Islet precursor cell (in vitro differentiated cells): ENCODE measurements at regions not wholly inside any gene's neighbourhood (a gene's known extent, or its start where the extent isn't known, plus 50 kb on each side); places are given as distances from the start of the nearest gene placed in this dataset.
"Not testable (repeated sequence)": the region's sequence is repeated elsewhere in the genome, so short reads cannot be mapped to it uniquely, and the experiment has no call there.

Experiments
- DNase-seq: peaks from one replicate; pipeline ENCODE4 v3.0.0-alpha.2; 2018

- no peak for DNase-seq
Measured at GRCh38 chr22:22193923-22194322, 50.7 kb upstream of the VPREB1 start.

DNA sequence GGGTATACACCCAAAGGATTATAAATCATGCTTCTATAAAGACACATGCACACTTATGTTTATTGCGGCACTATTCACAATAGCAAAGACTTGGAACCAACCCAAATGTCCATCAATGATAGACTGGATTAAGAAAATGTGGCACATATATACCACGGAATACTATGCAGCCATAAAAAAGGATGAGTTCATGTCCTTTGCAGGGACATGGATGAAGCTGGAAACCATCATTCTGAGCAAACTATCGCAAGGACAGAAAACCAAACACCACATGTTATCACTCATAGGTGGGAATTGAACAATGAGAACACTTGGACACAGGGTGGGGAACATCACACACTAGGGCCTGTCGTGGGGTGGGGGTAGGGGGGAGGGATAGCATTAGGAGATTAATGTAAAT is 51.1 kb upstream of the VPREB1 start:
- DNase-seq: not testable (repeated sequence)

- DNase-seq: not testable (repeated sequence)
Measured at GRCh38 chr22:22193006-22193405, 51.6 kb upstream of the VPREB1 start.

- DNase-seq: not testable (repeated sequence)
Measured at GRCh38 chr22:22189796-22190195, 54.8 kb upstream of the VPREB1 start.

GRCh38 chr22:22187863-22188262 is 56.7 kb upstream of the VPREB1 start:
- DNase-seq: not testable (repeated sequence)

GRCh38 chr22:22187299-22187698 is 57.3 kb upstream of the VPREB1 start:
- no peak for DNase-seq

DNA sequence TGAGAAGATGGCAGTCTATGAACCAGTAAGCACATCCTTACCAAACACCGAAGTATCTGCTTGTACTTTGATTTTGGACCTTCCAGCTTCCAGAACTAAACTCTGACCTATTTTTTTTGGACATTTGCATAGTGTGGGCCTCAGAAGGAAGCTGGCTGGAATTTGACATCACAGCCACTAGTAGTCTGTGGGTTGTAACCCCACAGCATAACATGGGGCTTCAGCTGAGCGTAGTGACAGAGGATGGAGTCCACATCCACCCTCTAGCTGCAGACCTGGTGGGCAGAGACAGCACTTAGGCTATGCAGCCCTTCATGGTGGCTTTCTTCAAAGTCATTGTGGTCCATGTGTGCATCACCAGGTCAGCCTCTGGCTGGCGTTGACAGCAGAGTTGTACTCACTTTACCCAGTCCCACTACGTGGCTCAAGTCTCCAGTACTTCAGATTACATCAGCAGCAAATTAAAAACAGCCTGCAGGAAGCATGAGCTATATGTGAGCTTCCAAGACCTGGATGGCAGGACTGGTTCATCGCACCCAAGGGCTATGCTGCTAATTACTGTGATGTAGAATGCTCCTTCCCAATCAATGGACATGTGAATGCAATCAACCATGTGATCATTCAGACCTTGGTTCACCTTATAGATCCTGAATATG is 58.6 kb upstream of the VPREB1 start:
- no peak for DNase-seq

DNA sequence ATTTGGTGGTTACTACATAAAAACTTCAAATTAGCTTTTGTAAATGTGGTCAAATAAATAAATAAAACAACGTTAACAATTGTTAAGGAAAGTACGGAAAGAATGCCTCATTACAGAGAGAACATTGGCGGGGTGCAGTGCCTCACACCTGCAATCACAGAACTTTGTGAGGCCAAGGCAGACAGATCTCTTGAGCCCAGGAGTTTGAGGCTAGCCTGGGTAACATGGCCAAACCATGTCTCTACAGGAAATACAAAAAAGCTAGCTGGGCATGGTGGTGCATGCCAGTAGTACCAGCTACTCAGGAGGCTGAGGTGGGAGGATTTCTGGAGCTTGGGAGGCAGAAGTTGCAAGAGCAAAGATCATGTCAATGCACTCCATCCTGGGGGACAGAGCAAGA is 59.4 kb upstream of the VPREB1 start:
- no peak for DNase-seq

- no peak for DNase-seq
Measured at GRCh38 chr22:22184277-22184807, 60.2 kb upstream of the VPREB1 start.

DNA sequence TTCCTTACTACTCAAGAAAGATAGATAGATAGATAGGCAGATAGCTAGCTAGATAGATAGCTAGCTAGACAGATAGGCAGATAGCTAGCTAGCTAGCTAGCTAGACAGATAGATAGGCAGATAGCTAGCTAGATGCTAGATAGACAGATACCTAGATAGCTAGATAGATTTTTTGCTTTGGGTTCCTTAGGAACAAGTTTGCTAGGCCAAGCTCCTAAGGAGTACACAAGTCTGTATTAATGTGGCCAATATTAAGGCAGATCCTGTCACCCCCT is 61.7 kb upstream of the VPREB1 start:
- DNase-seq: no peak

DNA sequence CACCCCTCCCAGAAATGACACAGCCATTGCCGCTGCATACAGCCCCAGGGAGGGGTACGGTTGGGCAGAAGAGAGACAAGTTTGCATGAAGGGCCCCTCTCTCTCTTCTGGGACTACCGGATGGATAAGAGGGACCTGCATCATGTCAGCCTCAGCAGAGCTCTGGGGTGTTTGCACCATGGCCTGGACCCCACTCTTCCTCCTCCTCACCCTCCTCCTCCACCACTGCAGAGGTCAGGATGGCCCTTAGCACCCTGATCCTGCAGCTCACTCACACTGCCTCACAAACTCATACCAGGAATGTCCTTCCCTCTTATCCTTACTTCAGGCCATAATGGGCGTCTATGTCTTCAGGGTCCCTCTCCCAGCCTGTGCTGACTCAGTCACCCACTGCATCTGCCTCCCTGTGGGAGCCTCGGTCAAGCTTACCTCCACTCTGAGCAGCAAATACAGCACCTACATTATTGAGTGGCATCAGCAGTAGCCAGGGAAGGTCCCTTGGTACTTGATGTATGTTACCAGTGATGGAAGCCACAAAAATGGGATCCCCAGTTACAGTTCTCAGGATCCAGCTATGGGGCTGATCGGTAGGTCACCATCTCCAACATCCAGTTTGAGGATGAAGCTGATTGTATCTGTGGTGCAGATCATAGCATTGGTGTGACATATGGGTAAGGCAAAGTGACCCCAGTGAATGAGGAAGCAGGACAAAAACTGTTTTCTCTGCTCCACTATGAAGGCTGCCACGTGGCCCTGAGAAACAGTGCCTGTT is 62.2 kb upstream of the VPREB1 start:
- no peak for DNase-seq

DNA sequence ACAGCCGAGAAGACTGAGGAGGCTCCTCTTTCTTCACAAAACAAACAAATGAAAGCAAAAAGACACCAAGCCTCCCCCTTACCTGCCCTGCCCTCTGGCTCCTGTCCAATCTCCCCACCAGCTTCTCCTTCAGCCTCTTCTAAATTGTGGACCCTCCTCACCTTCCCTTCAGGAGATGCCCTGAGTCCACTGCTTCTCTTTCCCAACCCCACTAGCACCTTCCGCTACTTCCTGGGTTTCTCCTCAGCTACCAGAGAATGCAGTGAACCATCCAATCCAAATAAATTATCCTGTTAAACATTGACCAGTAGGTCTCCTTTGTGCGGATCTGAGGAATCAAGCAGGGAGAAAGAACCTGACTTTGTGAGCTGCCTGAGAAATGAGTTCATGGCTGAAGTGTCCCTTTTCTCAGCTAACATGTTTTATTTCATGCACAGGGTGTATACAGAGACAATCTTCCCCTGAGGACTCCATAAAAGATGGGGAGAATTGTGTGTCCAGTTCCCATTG is 63.2 kb upstream of the VPREB1 start:
- no peak for DNase-seq

GRCh38 chr22:22180738-22181285 is 63.8 kb upstream of the VPREB1 start:
- DNase-seq: no peak

GRCh38 chr22:22179858-22180257 is 64.7 kb upstream of the VPREB1 start:
- no peak for DNase-seq

- no peak for DNase-seq
Measured at GRCh38 chr22:22178992-22179391, 65.6 kb upstream of the VPREB1 start.

DNA sequence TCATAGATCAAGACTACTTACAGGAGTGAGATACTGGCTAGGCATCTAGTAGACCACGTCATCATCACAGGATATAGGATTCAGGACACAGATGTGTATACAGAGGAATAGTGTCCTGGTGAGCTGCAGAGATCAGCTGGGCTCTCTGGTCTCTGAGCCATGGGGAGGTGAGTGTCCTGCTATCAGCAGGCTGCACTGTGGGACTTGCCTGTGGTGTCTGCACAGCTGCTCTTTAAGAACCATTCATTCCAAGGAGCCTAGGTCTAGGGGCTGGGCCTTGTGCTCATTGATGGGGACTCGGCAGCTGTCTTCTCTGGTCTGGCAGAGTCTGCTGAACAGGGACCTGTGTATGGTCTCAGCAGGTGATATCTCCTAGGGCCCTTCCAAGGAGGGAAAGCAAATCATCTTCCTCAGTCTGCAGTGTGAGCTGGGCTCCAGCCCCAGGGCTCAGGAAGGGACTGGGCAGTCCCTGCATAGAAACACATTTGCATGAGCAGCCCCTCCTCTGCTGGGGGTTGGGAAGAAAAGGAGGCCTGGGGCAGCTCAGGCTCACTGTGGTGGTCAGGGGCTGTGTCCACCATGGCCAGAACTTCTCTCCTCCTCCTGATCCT is 66.1 kb upstream of the VPREB1 start:
- DNase-seq: no peak

DNA sequence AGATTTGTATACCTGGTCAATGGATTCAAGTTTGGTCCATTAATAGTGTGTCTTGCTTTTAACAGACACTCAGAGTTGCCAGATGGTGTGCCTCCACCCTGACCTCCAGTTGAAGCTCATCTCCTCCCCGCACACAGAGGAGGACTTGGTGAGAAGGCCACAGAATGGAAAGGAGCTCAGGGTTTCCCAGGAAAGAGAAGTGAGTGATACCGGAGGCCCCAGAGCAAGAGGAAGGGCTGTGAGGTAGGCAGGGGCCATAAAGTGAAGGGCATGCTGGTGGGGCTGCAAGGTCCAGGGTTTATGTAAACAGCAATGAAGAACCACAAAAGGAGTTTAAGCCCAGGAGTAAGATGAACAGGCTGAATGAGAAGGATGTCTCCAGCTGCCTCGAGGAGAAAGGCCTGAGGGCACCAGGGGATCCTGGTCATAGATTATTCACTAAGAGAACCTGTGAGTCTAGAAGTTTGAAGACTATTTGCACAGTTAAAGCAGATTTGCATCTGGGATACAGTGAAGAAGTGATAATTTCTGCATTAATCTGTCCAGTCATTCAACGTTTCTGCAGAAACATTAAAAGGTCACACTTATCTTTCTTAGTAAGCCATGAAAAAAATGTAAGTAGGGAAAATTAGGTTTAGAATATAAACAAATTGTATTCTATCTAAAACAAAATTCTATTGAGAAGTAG is 67.5 kb upstream of the VPREB1 start:
- DNase-seq: no peak

DNA sequence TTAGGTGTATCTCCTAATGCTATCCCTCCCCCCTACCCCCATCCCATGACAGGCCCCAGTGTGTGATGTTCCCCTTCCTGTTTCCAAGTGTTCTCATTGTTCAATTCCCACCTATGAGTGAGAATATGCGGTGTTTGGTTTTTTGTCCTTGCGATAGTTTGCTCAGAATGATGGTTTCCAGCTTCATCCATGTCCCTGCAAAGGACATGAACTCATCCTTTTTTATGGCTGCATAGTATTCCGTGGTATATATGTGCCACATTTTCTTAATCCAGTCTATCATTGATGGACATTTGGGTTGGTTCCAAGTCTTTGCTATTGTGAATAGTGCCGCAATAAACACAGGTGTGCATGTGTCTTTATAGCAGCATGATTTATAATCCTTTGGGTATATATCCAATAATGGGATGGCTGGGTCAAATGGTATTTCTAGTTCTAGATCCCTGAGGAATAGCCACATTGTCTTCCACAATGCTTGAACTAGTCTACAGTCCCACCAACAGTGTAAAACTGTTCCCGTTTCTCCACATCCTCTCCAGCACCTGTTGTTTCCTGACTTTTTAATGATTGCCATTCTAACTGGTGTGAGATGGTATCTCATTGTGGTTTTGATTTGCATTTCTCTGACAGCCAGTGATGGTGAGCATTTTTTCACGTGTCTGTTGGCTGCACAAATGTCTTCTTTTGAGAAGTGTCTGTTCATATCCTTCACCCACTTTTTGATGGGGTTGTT is 71.5 kb upstream of the VPREB1 start:
- DNase-seq: not testable (repeated sequence)

DNA sequence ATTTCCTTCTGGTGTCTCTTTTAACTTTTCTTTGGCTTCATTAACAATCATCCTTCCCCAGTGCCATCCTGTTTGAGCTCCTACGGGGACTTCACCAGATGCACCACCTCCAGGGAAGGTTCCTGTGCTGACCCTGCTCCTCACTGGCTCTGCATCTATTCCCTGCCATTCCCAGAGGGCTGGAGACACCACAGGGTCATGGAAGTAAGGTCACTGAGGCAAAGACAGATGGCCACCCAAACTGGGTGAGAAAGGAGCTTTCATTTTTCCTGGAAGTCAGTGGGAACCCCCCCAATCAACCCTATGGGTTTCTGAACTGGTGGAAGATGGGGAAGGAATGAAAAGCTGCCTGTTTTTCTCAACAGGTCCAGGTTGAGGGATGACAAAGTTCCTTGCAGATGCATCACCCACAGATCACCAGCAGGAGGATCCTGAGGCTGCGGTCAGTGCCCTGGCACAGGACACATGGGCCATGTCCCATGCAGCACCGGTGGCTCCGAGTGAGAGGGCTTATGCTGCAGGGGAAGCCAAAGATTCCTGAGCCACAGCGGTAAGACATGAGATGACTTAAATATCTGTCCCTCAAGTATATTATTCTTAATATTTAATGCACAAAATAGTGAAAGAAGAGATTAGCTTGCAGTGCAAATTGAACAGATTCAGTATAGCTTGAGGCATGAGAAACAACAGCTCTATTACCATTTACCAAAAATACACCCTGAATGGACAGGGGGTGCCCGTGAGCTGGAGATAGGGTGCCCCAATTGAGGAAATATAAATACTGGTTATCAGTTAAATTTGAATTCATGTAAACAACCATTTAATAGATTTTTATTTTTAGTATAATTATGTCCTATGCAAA is 73.0 kb upstream of the VPREB1 start:
- peak; percentile 71 for DNase-seq

DNA sequence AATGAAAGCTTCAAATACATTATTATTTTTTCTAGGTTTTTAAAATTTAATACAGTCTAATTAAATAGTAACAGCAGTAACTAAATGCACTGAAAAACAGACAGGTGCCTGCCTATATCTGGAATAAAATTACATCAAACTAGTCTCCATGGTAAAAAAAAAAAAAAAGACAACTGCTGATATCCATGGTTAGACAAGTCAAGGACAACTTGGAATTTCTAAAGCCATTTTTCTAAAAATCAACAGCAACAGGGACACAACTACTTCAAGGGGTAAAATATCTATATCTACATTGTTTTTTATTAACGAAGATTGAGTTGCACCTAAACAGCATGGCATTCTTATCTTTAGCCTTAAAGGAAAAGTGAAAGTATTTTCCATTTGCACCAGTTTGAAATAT is 74.7 kb upstream of the VPREB1 start:
- DNase-seq: no peak
